ENCODE measurements at regions not wholly inside any gene's neighbourhood (a gene's known extent, or its start where the extent isn't known, plus 50 kb on each side); places are given as distances from the start of the nearest gene placed in this dataset.

- CTCF ChIA-PET (ENCODE audit: unreplicated experiment), result no interaction called here
- Histone ChIP-seq H3K9me2 (ENCODE audit: insufficient read depth, low read length) (no peaks in the 10 kb centered on the region), H4K20me1 (ENCODE audit: insufficient read depth, low read length) (no peaks in the 10 kb centered on the region), H3K4me2 (ENCODE audit: low read length) (no peak overlapping the region), H3K4me3 (ENCODE audit: low read depth, low read length, poor library complexity, severe bottlenecking) (no peak overlapping the region), H2AFZ (ENCODE audit: low read length) (no peak overlapping the region), H3K9me3 (ENCODE audit: low read length) (peaks cover 10% of the 10 kb centered on the region; the same call in 1 of the 2 replicates), H3K79me2 (ENCODE audit: insufficient read depth, low read depth, low read length) (no peaks in the 10 kb centered on the region), H3K36me3 (ENCODE audit: insufficient read depth, low read length) (no peaks in the 10 kb centered on the region), H3K4me1 (ENCODE audit: insufficient read depth, low read length, poor library complexity, severe bottlenecking) (no peaks in the 10 kb centered on the region), H3K27ac (ENCODE audit: low read depth, low read length, poor library complexity, severe bottlenecking) (no peak overlapping the region)
- no peak for DNase-seq (ENCODE audit: low spot score)
- BruUV-seq (replicated peaks), result no TSS peak
- POLR2A ChIA-PET, result no interaction called here
- no peak for TF ChIP-seq EZH2phosphoT487 (IDR thresholded peaks at IDR 0.05; ENCODE audit: borderline replicate concordance, low read depth, low read length)
- no peak for TF ChIP-seq CTCF (conservative IDR thresholded peaks at IDR 0.05; ENCODE audit: low read length)
- intact Hi-C loops (cut with micrococcal nuclease; ENCODE audit: unreplicated experiment), result no loop called here
These were observed 238.8 kb upstream of the MYT1L start for GRCh38 chr2:2569836-2570235.

GRCh38 chr2:2569306-2569705, 238.2 kb upstream of the MYT1L start:
- no peaks in the 10 kb centered on the region for H4K20me1 ChIP-seq (ENCODE audit: insufficient read depth, low read length)
- BruUV-seq (replicated peaks), result no TSS peak
- CTCF ChIA-PET (ENCODE audit: unreplicated experiment), result no interaction called here
- no peaks in the 10 kb centered on the region for H3K79me2 ChIP-seq (ENCODE audit: insufficient read depth, low read depth, low read length)
- no peak for DNase-seq (ENCODE audit: low spot score)
- no peak overlapping the region for H3K27ac ChIP-seq (ENCODE audit: low read depth, low read length, poor library complexity, severe bottlenecking)
- H3K4me1 ChIP-seq (ENCODE audit: insufficient read depth, low read length, poor library complexity, severe bottlenecking), result no peaks in the 10 kb centered on the region
- no peak overlapping the region for H3K4me2 ChIP-seq (ENCODE audit: low read length)
- no peaks in the 10 kb centered on the region for H3K9me2 ChIP-seq (ENCODE audit: insufficient read depth, low read length)
- no peaks in the 10 kb centered on the region for H3K36me3 ChIP-seq (ENCODE audit: insufficient read depth, low read length)
- H3K9me3 ChIP-seq (ENCODE audit: low read length), result peaks cover 10% of the 10 kb centered on the region; the same call in 1 of the 2 replicates
- no peak overlapping the region for H2AFZ ChIP-seq (ENCODE audit: low read length)
- POLR2A ChIA-PET, result interaction anchor here (0.6 kb wide), 1 partner anchor 326 kb away, joined by 3 read pairs; no protein-coding TSS in a partner anchor
- TF ChIP-seq EZH2phosphoT487 (IDR thresholded peaks at IDR 0.05; ENCODE audit: borderline replicate concordance, low read depth, low read length) (no peak), CTCF (conservative IDR thresholded peaks at IDR 0.05; ENCODE audit: low read length) (no peak)
- no peak overlapping the region for H3K4me3 ChIP-seq (ENCODE audit: low read depth, low read length, poor library complexity, severe bottlenecking)
- intact Hi-C loops (cut with micrococcal nuclease; ENCODE audit: unreplicated experiment), result no loop called here

- H3K79me2 ChIP-seq (ENCODE audit: insufficient read depth, low read depth, low read length), result no peaks in the 10 kb centered on the region
- H3K27ac ChIP-seq (ENCODE audit: low read depth, low read length, poor library complexity, severe bottlenecking), result no peak overlapping the region
- no peak for DNase-seq (ENCODE audit: low spot score)
- POLR2A ChIA-PET, result no interaction called here
- intact Hi-C loops (cut with micrococcal nuclease; ENCODE audit: unreplicated experiment), result no loop called here
- H3K4me3 ChIP-seq (ENCODE audit: low read depth, low read length, poor library complexity, severe bottlenecking), result no peak overlapping the region
- BruUV-seq (replicated peaks), result no TSS peak
- H3K9me2 ChIP-seq (ENCODE audit: insufficient read depth, low read length), result no peaks in the 10 kb centered on the region
- TF ChIP-seq EZH2phosphoT487 (IDR thresholded peaks at IDR 0.05; ENCODE audit: borderline replicate concordance, low read depth, low read length) (no peak), CTCF (conservative IDR thresholded peaks at IDR 0.05; ENCODE audit: low read length) (no peak)
- no peak overlapping the region for H3K4me2 ChIP-seq (ENCODE audit: low read length)
- no peaks in the 10 kb centered on the region for H4K20me1 ChIP-seq (ENCODE audit: insufficient read depth, low read length)
- H3K9me3 ChIP-seq (ENCODE audit: low read length), result peaks cover 10% of the 10 kb centered on the region; the same call in 1 of the 2 replicates
- no peak overlapping the region for H2AFZ ChIP-seq (ENCODE audit: low read length)
- no peaks in the 10 kb centered on the region for H3K36me3 ChIP-seq (ENCODE audit: insufficient read depth, low read length)
- no peaks in the 10 kb centered on the region for H3K4me1 ChIP-seq (ENCODE audit: insufficient read depth, low read length, poor library complexity, severe bottlenecking)
- CTCF ChIA-PET (ENCODE audit: unreplicated experiment), result no interaction called here
These were observed 237.3 kb upstream of the MYT1L start for GRCh38 chr2:2568411-2568810.
